HG03442 (cell line): ENCODE measurements at regions not wholly inside any gene's neighbourhood (a gene's known extent, or its start where the extent isn't known, plus 50 kb on each side); places are given as distances from the start of the nearest gene placed in this dataset.

Experiments used
- ATAC-seq: cut with Tn5 transposase; IDR thresholded peaks from one replicate; pipeline ENCODE4 v1.9.1; 2021; ENCODE audit warnings: mild to moderate bottlenecking, moderate library complexity; ENCODE audit not compliant: unreplicated experiment

DNA sequence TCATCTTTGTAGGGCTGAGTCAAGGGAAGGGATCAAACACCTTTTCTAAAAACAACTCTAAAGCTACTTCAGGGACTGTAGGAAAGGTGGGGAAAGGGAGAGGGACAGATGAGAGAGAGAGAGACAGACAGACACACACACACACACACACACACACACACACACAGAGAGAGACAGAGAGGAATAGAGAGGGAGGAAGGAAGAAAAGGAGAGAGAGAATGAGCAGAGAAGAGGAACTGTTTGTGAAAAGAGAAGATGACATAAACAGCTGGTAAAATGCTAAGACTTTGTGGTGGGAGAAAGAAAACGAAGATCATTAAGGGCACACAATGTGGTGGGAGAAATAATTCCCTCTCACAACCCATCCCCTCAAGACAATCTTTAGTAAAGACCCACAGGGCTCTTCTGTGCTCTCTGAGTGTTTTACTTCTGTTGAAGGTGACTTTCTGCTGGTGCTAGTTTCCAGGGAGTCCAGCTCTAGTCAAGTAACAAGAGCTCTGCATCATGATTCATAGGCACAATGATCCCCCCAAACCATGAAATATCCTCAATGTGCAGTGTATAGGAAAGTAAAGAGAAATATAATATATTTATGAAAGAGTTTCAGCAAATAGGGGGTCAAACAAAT is 77.2 kb upstream of the STK17B start:
- no peak for ATAC-seq

DNA sequence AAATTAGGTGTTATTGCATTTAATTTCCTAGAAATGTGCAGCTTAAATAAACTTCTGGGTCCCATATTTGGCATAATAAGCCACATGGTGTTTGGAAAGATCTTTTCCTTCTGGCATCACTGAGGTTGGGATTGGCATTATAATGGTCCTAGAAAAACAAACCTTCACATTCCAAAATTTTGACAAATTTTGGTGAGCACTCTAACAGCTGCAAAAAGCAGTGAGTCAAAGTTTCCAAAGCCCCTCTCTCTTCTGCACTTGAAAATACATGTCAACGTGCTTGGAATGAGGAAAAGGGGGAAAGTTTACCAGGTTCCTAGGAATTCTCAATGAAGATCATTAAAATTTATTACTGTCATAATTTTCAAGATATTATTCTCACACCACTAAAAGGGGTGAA is 77.8 kb upstream of the STK17B start:
- no peak for ATAC-seq

DNA sequence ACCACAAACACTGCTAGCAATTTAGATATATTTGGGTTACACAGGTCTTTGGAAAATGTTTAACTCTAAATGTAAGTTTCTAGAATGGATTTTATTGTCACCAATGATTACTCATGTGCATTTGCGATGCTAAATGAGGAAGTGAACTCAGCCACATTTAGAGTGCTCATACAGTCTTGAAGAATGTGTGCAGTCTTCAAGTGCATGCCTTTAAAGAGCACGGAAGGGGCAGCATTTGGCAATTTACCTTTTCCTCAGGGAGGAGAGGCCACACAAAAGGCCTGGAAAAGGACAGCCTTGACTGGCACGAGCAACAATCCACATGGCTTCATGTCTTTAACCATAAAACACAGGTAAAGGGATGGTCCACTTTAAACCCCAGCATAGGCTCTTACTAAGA is 78.5 kb upstream of the STK17B start:
- peak; percentile 81 for ATAC-seq

GRCh38 chr2:196251132-196251531 is 79.8 kb upstream of the STK17B start:
- no peak for ATAC-seq

GRCh38 chr2:196252408-196253115 is 81.2 kb upstream of the STK17B start:
- ATAC-seq = peak; percentile 36

DNA sequence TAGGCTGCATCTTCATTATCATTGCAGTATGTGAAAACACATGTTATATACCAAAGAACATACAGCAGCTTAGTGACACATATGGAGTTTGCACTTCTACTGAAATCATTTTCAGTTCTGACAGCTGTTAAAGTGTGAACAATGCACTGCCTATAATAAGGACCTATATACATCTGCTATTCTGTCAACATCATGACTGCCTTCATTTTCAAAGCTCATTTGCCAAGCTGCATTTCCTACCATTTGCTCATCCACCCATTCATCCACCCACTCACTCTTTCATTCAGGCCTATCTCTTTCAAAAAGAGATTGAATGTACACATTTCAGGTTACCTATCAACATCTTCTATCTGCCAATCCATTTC is 81.7 kb upstream of the STK17B start:
- peak; percentile 33 for ATAC-seq

DNA sequence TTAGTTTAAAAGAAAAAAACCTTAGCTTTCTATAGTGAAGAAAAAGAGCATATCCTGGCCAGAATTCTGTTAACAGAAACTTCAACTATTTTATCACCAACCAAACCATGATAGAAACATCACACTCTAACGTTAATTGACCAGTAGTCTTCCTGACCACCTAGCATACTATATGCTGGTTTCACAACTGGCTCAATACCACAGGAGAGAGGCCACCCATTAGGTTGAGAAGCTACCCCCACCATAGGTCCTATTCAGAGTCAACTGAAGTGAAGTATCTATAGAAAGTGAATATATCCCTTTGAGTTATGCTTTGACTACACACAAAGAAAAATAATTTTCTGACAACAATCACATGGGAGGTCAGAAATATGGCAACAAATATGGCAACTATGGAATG is 85.2 kb upstream of the STK17B start:
- no peak for ATAC-seq

DNA sequence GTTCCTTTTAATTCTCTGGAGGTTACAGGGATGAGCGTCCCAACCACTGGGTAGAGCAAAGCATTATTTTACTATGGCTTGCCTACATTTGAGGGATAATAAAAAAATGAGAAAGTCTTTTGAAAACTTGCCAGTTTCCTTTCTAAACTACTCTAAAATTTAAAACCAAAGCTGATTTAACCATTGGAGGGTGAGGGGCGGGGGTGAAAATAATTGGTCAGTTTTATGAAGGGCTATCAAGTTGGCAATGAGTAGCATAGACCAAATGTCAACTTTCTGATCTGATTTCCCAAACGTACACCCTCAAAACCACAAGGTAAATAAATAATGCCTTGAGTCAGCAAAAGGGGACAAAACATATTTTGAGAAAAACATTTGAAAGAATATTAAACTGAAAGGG is 85.7 kb upstream of the STK17B start:
- ATAC-seq = no peak

DNA sequence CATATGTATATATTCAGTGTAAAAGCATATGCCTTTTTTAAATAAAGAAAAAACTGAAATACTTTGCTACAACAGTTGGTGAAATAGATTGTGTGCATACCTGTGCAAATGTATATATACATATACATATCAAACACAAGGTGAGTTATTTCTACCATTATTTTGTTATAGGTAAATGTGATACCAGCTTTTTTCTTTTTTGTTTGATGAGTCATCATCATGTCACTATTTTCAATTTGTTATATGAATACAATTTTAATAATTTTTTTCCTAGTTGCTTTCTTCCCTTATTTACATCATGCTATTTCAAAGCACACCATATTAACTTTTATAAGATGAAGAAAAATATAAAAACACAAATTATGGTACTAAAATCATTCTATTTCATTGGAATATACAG is 87.0 kb upstream of the STK17B start:
- ATAC-seq = no peak

- ATAC-seq = no peak
Measured at GRCh38 chr2:196259507-196260481, 88.4 kb upstream of the STK17B start.

DNA sequence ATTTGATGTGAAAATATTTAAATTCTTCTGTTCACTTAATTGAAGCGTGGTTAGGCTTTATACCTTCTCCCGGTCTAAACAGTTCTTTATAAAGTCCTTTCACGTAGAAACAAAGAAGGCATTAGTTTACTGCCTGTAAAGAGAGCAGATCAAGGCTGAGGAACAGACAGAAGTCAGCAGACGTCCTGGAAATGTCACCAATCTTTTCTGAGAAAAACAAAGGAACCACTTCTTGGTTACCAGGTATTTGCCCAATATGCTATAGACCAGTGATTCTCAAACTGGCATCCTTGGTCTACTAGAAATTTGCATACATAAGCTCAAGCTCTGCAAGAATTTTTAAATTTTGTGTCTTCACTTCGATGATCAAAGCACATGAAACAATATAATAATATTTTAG is 89.2 kb upstream of the STK17B start:
- ATAC-seq = no peak

DNA sequence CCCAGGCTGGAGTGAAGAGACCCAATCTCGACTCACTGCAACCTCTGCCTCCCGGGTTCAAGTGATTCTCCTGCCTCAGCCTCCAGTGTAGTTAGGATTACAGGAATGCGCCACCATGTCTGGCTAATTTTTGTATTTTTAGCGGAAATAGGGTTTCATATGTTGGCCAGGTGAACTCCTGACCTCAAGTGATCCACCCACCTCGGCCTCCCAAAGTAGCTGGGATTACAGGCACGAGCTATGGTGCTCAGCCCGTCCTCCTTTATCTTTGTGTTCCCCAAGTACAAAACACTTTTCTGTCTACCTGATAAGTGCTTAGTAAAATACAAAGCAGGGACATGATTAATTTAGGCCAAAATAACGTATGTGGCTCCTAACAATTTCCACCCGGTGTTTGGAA is 91.2 kb upstream of the STK17B start:
- no peak for ATAC-seq

- peak; percentile 95 for ATAC-seq
Measured at GRCh38 chr2:196263181-196263747, 91.9 kb upstream of the STK17B start.

DNA sequence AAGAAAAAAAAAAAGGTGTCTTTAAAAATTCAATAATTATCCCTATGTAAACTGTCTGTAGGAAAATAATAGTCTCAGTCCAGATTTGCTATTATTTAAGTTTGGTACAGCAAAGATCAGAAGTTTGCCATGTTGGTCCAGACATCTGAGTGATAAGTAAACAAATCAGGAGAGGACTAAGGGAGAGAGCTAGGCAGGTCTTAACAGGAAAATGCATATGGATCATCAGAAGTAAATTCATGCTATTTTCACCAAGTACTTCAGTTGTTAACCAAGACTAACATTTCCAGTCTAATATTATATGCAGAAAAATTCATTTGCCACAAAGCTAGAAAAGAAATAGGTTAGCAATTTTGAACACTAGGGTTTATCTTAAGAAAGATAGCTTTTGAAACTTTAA is 95.0 kb upstream of the STK17B start:
- no peak for ATAC-seq

GRCh38 chr2:196266855-196267254 is 95.5 kb upstream of the STK17B start:
- ATAC-seq = no peak

GRCh38 chr2:196268025-196268424 is 96.6 kb upstream of the STK17B start:
- no peak for ATAC-seq

GRCh38 chr2:196268538-196269338 is 97.4 kb upstream of the STK17B start:
- ATAC-seq = peak; percentile 37

- ATAC-seq = no peak
Measured at GRCh38 chr2:196271795-196272194, 100.4 kb upstream of the STK17B start.

DNA sequence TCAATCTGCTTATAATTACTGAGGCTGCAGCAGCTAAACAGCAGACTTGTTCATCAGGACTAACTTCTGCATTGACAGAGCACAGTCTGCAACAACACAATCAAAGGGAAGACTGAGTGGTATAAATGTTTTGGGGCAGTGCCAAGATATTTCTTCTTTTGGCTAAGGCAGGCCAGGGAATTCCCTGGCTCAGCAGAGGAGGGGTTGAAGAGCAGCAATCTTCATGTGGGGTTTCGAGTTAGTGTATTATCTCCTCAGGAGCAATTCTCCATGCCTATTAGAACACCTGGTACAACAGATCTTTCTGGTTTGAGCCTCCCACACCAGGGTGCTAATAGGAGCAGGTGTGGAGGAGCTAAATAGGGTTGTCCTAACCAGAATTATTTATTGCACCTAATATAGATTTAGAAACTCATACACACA is 103.0 kb upstream of the STK17B start:
- peak; percentile 59 for ATAC-seq

DNA sequence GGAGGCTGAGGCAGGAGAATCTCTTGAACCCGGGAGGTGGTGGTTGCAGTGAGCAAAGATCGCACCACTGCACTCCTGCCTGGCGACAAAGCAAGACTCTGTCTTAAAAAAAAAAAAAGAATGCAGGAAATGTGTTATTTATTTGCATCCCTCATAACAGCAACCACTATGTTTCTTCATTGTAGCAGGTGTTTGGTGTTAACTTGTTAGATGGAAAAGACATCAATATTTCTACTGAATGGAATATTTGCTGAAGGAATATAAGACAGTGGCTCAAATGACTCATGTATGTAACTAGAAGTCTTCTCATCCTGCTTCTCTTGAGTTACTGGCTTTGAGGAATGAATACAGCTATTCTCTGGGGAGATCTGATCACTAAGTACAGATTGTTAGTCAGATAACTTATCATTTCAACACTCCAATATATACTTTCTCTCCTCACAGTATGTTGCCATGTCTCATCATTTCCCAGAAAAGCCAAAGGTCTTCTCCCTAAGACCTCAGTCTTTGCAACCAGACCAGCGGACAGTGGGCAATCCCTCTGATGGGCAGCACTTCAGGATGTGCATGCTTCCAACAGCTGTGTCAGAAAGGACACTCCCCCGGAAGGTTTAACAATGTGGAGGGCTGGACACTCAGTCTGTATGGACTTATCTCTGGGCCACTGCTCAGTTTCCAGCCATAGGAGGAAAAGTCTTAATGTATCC is 104.4 kb upstream of the STK17B start:
- ATAC-seq = peak; percentile 34
